H1 (cell line): ENCODE measurements at regions not wholly inside any gene's neighbourhood (a gene's known extent, or its start where the extent isn't known, plus 50 kb on each side); places are given as distances from the start of the nearest gene placed in this dataset.

Source experiments
- CTCF ChIA-PET: fragments of 300-600 bp; sonication (Branson Sonifier 250); formaldehyde crosslinking; loops from one replicate; lab custom pipeline; 2021; ENCODE audit not compliant: partially characterized antibody; lab: Charles Lee
- POLR2A ChIA-PET: fragments of 300-600 bp; sonication (Branson Sonifier 250); formaldehyde crosslinking; loops from one replicate; lab custom pipeline; 2021; ENCODE audit warnings: inconsistent platforms; ENCODE audit not compliant: partially characterized antibody; lab: Charles Lee
- DNase-seq, 2 experiments: peaks; one replicate each; pipeline versions ENCODE4 v3.0.0 to v3.0.0-alpha.2; 2010 to 2022; ENCODE audit warnings: low spot score in 2 of 2, low read depth in 1 of 2, mixed read lengths in 1 of 2
- FAIRE-seq: peaks from 2 replicates; lab custom pipeline; 2011; peaks lifted over from hg19 to GRCh38; lab: Jason Lieb, UNC
- H2AFZ ChIP-seq: 2 replicates; pipeline ENCODE4 v1.8.1; 2012; ENCODE audit warnings: low read length, inconsistent platforms
- H2AK5ac ChIP-seq: 2 replicates; pipeline ENCODE4 v1.6.1; 2013; ENCODE audit warnings: low read depth, low read length
- H2BK120ac ChIP-seq: replicated peaks from 2 replicates; pipeline ENCODE3; 2013; ENCODE audit warnings: low read depth, low read length, inconsistent platforms
- H2BK12ac ChIP-seq: 2 replicates; pipeline ENCODE4 v1.6.1; 2013; ENCODE audit warnings: low read depth, low read length
- H2BK15ac ChIP-seq: 2 replicates; pipeline ENCODE4 v1.6.1; 2013; ENCODE audit warnings: low read length
- H2BK20ac ChIP-seq: 2 replicates; pipeline ENCODE4 v1.6.1; 2013; ENCODE audit warnings: low read length
- H2BK5ac ChIP-seq: 2 replicates; pipeline ENCODE4 v1.6.1; 2013; ENCODE audit warnings: low read depth, low read length
- H3K14ac ChIP-seq: 2 replicates; pipeline ENCODE4 v1.6.1; 2013; ENCODE audit warnings: inconsistent platforms; ENCODE audit not compliant: insufficient read length
- H3K18ac ChIP-seq: 2 replicates; pipeline ENCODE4 v1.6.1; 2013; ENCODE audit warnings: low read length; ENCODE audit errors: extremely low read depth
- H3K23ac ChIP-seq: 2 replicates; pipeline ENCODE4 v1.6.1; 2013; ENCODE audit warnings: inconsistent platforms; ENCODE audit not compliant: insufficient read length
- H3K23me2 ChIP-seq: 2 replicates; pipeline ENCODE4 v1.6.1; 2013; ENCODE audit warnings: low read depth, low read length
- H3K27ac ChIP-seq: 2 replicates; pipeline ENCODE4 v1.6.1; 2011; ENCODE audit warnings: low read depth, low read length, inconsistent platforms
- H3K27me3 ChIP-seq, 4 experiments: replicated peaks in 1 of 4; 1 replicate in 1 of 4; 2 replicates in 3 of 4; pipeline versions ENCODE4 v1.6.1 to v1.8.1; 2011 to 2013; ENCODE audit warnings: low read length in 3 of 4, mild to moderate bottlenecking in 3 of 4, inconsistent platforms in 2 of 4, mixed read lengths in 2 of 4, moderate library complexity in 1 of 4; ENCODE audit not compliant: control insufficient read depth in 3 of 4, insufficient read depth in 3 of 4; ENCODE audit errors: extremely low read depth in 1 of 4
- H3K36me3 ChIP-seq, 4 experiments: 2 replicates each; pipeline versions ENCODE4 v1.6.1 to v1.8.1; 2011 to 2013; ENCODE audit warnings: mild to moderate bottlenecking in 4 of 4, low read length in 3 of 4, moderate library complexity in 2 of 4, control low read depth in 1 of 4, inconsistent platforms in 1 of 4; ENCODE audit not compliant: insufficient read depth in 4 of 4, control insufficient read depth in 2 of 4
- H3K4ac ChIP-seq: replicated peaks from 2 replicates; pipeline ENCODE3; 2013; ENCODE audit warnings: low read length, low read depth, mixed read lengths, inconsistent platforms; ENCODE audit not compliant: insufficient read length
- H3K4me1 ChIP-seq, 4 experiments: replicated peaks in 1 of 4; 1 replicate in 1 of 4; 2 replicates in 3 of 4; pipeline versions ENCODE4 v1.6.1 to v1.8.1; 2011 to 2013; ENCODE audit warnings: low read length in 3 of 4, inconsistent platforms in 2 of 4, mixed read lengths in 1 of 4; ENCODE audit not compliant: insufficient read depth in 4 of 4, control insufficient read depth in 3 of 4
- H3K4me2 ChIP-seq, 2 experiments: 2 replicates each; pipeline versions ENCODE4 v1.6.1 to v1.8.1; 2011 to 2013; ENCODE audit warnings: low read depth in 2 of 2, low read length in 2 of 2, control low read depth in 1 of 2, inconsistent platforms in 1 of 2, mild to moderate bottlenecking in 1 of 2; ENCODE audit not compliant: insufficient read depth in 1 of 2
- H3K4me3 ChIP-seq, 4 experiments: fragments of 200-600, 300-600 bp in 1 of 4; sonication (generic), shearing (Covaris generic), sonication (Bioruptor Twin) in 1 of 4; 2 replicates each; pipeline versions ENCODE4 v1.5.1 to v1.8.1; 2011 to 2016; ENCODE audit warnings: low read length in 4 of 4, low read depth in 3 of 4, control low read depth in 2 of 4, inconsistent platforms in 2 of 4, mild to moderate bottlenecking in 2 of 4, mixed read lengths in 1 of 4, moderate library complexity in 1 of 4; ENCODE audit not compliant: insufficient read depth in 2 of 4; ENCODE audit errors: extremely low read depth in 1 of 4
- H3K56ac ChIP-seq: replicated peaks from 2 replicates; pipeline ENCODE3; 2013; ENCODE audit warnings: low read depth, mild to moderate bottlenecking, mixed read lengths, low read length, inconsistent platforms; ENCODE audit not compliant: insufficient read length
- H3K79me1 ChIP-seq: 2 replicates; pipeline ENCODE4 v1.6.1; 2013; ENCODE audit warnings: low read depth, low read length, control low read depth
- H3K79me2 ChIP-seq, 2 experiments: 2 replicates each; pipeline versions ENCODE4 v1.6.1 to v1.8.1; 2012 to 2013; ENCODE audit warnings: low read length in 2 of 2, mild to moderate bottlenecking in 2 of 2, inconsistent platforms in 1 of 2; ENCODE audit not compliant: insufficient read depth in 2 of 2, control insufficient read depth in 1 of 2
- H3K9ac ChIP-seq, 4 experiments: replicated peaks in 1 of 4; 1 replicate in 1 of 4; 2 replicates in 3 of 4; pipeline versions ENCODE4 v1.6.1 to v1.8.1; 2011 to 2013; ENCODE audit warnings: low read depth in 3 of 4, low read length in 3 of 4, control low read depth in 2 of 4, mild to moderate bottlenecking in 2 of 4, moderate library complexity in 2 of 4, inconsistent platforms in 1 of 4; ENCODE audit errors: extremely low read depth in 1 of 4
- H3K9me3 ChIP-seq, 2 experiments: 2 replicates each; pipeline versions ENCODE4 v1.6.1 to v1.8.1; 2012 to 2013; ENCODE audit warnings: mild to moderate bottlenecking in 2 of 2, moderate library complexity in 2 of 2, control low read depth in 1 of 2, inconsistent platforms in 1 of 2, low read depth in 1 of 2, low read length in 1 of 2, mixed read lengths in 1 of 2; ENCODE audit not compliant: insufficient read depth in 2 of 2
- H4K20me1 ChIP-seq, 2 experiments: replicated peaks in 1 of 2; 2 replicates each; pipeline versions ENCODE3 to v1.8.1; 2011 to 2013; ENCODE audit warnings: inconsistent platforms in 2 of 2, low read length in 2 of 2, mild to moderate bottlenecking in 1 of 2; ENCODE audit not compliant: insufficient read depth in 2 of 2, control insufficient read depth in 1 of 2
- H4K5ac ChIP-seq: 2 replicates; pipeline ENCODE4 v1.6.1; 2013; ENCODE audit warnings: low read length, low read depth, mixed read lengths, inconsistent platforms; ENCODE audit not compliant: insufficient read length
- H4K8ac ChIP-seq: 2 replicates; pipeline ENCODE4 v1.8.0; 2013; ENCODE audit warnings: mild to moderate bottlenecking, moderate library complexity, low read length, inconsistent platforms; ENCODE audit not compliant: insufficient read depth; ENCODE audit errors: extremely low read depth
- H4K91ac ChIP-seq: replicated peaks from 2 replicates; pipeline ENCODE3; 2013; ENCODE audit warnings: low read length, mixed read lengths, inconsistent platforms; ENCODE audit not compliant: insufficient read length
- ASH2L ChIP-seq: fragments of 200-600, 300-600 bp; sonication (generic); IDR thresholded peaks from one replicate; pipeline ENCODE4 v1.7.1; 2017; ENCODE audit warnings: low read length
- BRCA1 ChIP-seq: IDR thresholded peaks from 2 replicates; pipeline ENCODE4 v1.6.1; 2012; ENCODE audit warnings: low read depth, low read length, improper control_type of control experiment
- CHD1 ChIP-seq: IDR thresholded peaks from 2 replicates; pipeline ENCODE4 v1.6.1; 2012; ENCODE audit warnings: low read depth, low read length, improper control_type of control experiment
- CREB1 ChIP-seq: IDR thresholded peaks from 2 replicates; pipeline ENCODE4 v1.6.1; 2012; ENCODE audit warnings: inconsistent platforms
- KDM5A ChIP-seq: fragments of 200-600 bp; IDR thresholded peaks from 2 replicates; pipeline ENCODE4 v1.7.1; 2012; ENCODE audit warnings: mild to moderate bottlenecking, low read length, inconsistent platforms, mixed read lengths
- PHF8 ChIP-seq: fragments of 200-600 bp; sonication (generic); conservative IDR thresholded peaks from 2 replicates; pipeline ENCODE4 v1.7.1; 2012; ENCODE audit warnings: low read depth, mild to moderate bottlenecking, inconsistent platforms, low read length, moderate library complexity
- SRF ChIP-seq: IDR thresholded peaks from 2 replicates; pipeline ENCODE4 v1.6.1; 2011; ENCODE audit warnings: mild to moderate bottlenecking, low read depth, low read length, moderate library complexity
- WGBS, 2 experiments: shearing (Covaris generic) in 1 of 2; methylation state at CpG; one replicate each; pipeline versions ENCODE4 v1.1.6 to v1.1.7; 2013 to 2015; ENCODE audit warnings: low lambda C conversion rate in 2 of 2, mixed read lengths in 2 of 2, inconsistent platforms in 1 of 2, low coverage in 1 of 2, missing lambda C conversion rate in 1 of 2; ENCODE audit not compliant: insufficient replicate concordance in 2 of 2, insufficient coverage in 1 of 2, insufficient read length in 1 of 2; ENCODE audit errors: extremely low coverage in 1 of 2, missing lambda C conversion rate in 1 of 2; 5-methylcytosine and 5-hydroxymethylcytosine counted together
- TF ChIP-seq, protein P1 (sequence below): IDR thresholded peaks from 2 replicates; pipeline ENCODE4 v1.6.1; 2012; ENCODE audit warnings: inconsistent platforms

GRCh38 chr7:142579946-142580345 is 169.3 kb upstream of the PRSS1 start:
- H3K23me2 ChIP-seq: no peaks in the 10 kb centered on the region
- TF ChIP-seq BRCA1: no peak
- TF ChIP-seq PHF8: no peak
- no peak for TF ChIP-seq CREB1
- no peak for TF ChIP-seq CHD1
- no peak for TF ChIP-seq ASH2L
- TF ChIP-seq, protein P1, sequence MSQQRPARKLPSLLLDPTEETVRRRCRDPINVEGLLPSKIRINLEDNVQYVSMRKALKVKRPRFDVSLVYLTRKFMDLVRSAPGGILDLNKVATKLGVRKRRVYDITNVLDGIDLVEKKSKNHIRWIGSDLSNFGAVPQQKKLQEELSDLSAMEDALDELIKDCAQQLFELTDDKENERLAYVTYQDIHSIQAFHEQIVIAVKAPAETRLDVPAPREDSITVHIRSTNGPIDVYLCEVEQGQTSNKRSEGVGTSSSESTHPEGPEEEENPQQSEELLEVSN: no peak
- TF ChIP-seq KDM5A: no peak
- TF ChIP-seq SRF: no peak
- H3K27ac ChIP-seq: no peak overlapping the region
- H2BK5ac ChIP-seq: no peak overlapping the region
- H3K36me3 ChIP-seq: no peaks in the 10 kb centered on the region
- no peak overlapping the region for H4K5ac ChIP-seq
- no peaks in the 10 kb centered on the region for H3K79me2 ChIP-seq
- H3K9me3 ChIP-seq: peaks cover 0 to 3% of the 10 kb centered on the region in 2 experiments; a peak in 1 of 4 replicates
- H4K8ac ChIP-seq: no peak overlapping the region
- H2BK15ac ChIP-seq: no peak overlapping the region
- no peaks in the 10 kb centered on the region for H4K20me1 ChIP-seq
- FAIRE-seq: no peak
- no peak overlapping the region for H2BK12ac ChIP-seq
- H2BK120ac ChIP-seq: no peak overlapping the region
- H3K27me3 ChIP-seq: no peaks in the 10 kb centered on the region
- peaks cover 0 to 5% (median 3%) of the 10 kb centered on the region in 4 experiments; a peak in 3 of 7 replicates for H3K4me1 ChIP-seq
- H3K23ac ChIP-seq: no peak overlapping the region
- no peak overlapping the region for H4K91ac ChIP-seq
- H2AFZ ChIP-seq: no peak overlapping the region
- no peak overlapping the region for H3K4me3 ChIP-seq
- H3K18ac ChIP-seq: no peak overlapping the region
- H3K79me1 ChIP-seq: no peaks in the 10 kb centered on the region
- ChIA-PET POLR2A (no interaction called here), CTCF (interaction anchor here (1.4 to 6.2 kb wide), 4 partner anchors 21 to 56 kb away, joined by 5 to 54 read pairs (median 26); no protein-coding TSS in a partner anchor)
- 93% methylated on average over 1 of the region's 1 CpG; no CpG with 5 or more reads in 1 of the 2 experiments for WGBS, 2 experiments
- H3K14ac ChIP-seq: no peak overlapping the region
- H2AK5ac ChIP-seq: no peak overlapping the region
- no peak overlapping the region for H3K4ac ChIP-seq
- H3K4me2 ChIP-seq: no peak overlapping the region
- H3K9ac ChIP-seq: no peak overlapping the region
- H2BK20ac ChIP-seq: no peak overlapping the region
- H3K56ac ChIP-seq: no peak overlapping the region
- DNase-seq: no peak
